ACHN (cell line): ENCODE measurements at regions not wholly inside any gene's neighbourhood (a gene's known extent, or its start where the extent isn't known, plus 50 kb on each side); places are given as distances from the start of the nearest gene placed in this dataset.

Experiments
- DNase-seq: peaks from one replicate; pipeline ENCODE4 v3.0.0-alpha.2; 2015
- in situ Hi-C: cut with HindIII; loops from 2 replicates; pipeline ENCODE4 v1.10.0; 2017; ENCODE audit warnings: low sequenced_read_pairs, low pct_ligation_motif_present, low pct_unique_long_range_greater_than_20kb

GRCh38 chr6:137816688-137817618 is 50.1 kb upstream of the TNFAIP3 start:
- in situ Hi-C loops, result no loop called here
- no peak for DNase-seq
